IMR-90 (cell line): ENCODE measurements at regions not wholly inside any gene's neighbourhood (a gene's known extent, or its start where the extent isn't known, plus 50 kb on each side); places are given as distances from the start of the nearest gene placed in this dataset.

Experiments
- CEBPB ChIP-seq: IDR thresholded peaks from 2 replicates; pipeline ENCODE4 v1.6.1; 2012; ENCODE audit warnings: low read depth, low read length, improper control_type of control experiment
- CHD1 ChIP-seq: IDR thresholded peaks from 2 replicates; pipeline ENCODE4 v1.6.1; 2012; ENCODE audit warnings: low read depth, low read length, improper control_type of control experiment
- CTCF ChIP-seq: conservative IDR thresholded peaks from 2 replicates; pipeline ENCODE4 v1.5.1; 2012; ENCODE audit warnings: mild to moderate bottlenecking, low read depth, low read length, improper control_type of control experiment
- ELK1 ChIP-seq: fragments of 150-350 bp; IDR thresholded peaks from 2 replicates; pipeline ENCODE4 v1.6.1; 2016; ENCODE audit warnings: low read depth, mild to moderate bottlenecking, low read length, moderate library complexity, borderline replicate concordance
- FOS ChIP-seq: fragments of 150-350 bp; IDR thresholded peaks from 2 replicates; pipeline ENCODE4 v1.6.1; 2016; ENCODE audit warnings: low read depth, low read length
- MAZ ChIP-seq: IDR thresholded peaks from 2 replicates; pipeline ENCODE4 v1.6.1; 2012; ENCODE audit warnings: low read depth, mild to moderate bottlenecking, low read length, improper control_type of control experiment, moderate library complexity, borderline replicate concordance
- MXI1 ChIP-seq: IDR thresholded peaks from 2 replicates; pipeline ENCODE4 v1.6.1; 2012; ENCODE audit warnings: low read depth, mild to moderate bottlenecking, low read length, moderate library complexity, borderline replicate concordance
- NFE2L2 ChIP-seq: fragments of 150-350 bp; IDR thresholded peaks from 2 replicates; pipeline ENCODE4 v1.6.1; 2016; ENCODE audit warnings: low read depth, mild to moderate bottlenecking, low read length
- POLR2A ChIP-seq: IDR thresholded peaks from 2 replicates; pipeline ENCODE4 v1.6.1; 2012; ENCODE audit warnings: mild to moderate bottlenecking, low read depth, low read length
- RAD21 ChIP-seq: IDR thresholded peaks from 2 replicates; pipeline ENCODE4 v1.6.1; 2012; ENCODE audit warnings: low read length, improper control_type of control experiment
- RCOR1 ChIP-seq: IDR thresholded peaks from 2 replicates; pipeline ENCODE4 v1.6.1; 2012; ENCODE audit warnings: mild to moderate bottlenecking, low read length, improper control_type of control experiment; ENCODE audit not compliant: insufficient replicate concordance
- RFX5 ChIP-seq: IDR thresholded peaks from 2 replicates; pipeline ENCODE4 v1.8.0; 2012; ENCODE audit warnings: low read depth, mild to moderate bottlenecking, low read length, moderate library complexity
- SMC3 ChIP-seq: fragments of 150-350 bp; IDR thresholded peaks from 2 replicates; pipeline ENCODE4 v1.6.1; 2016; ENCODE audit warnings: low read depth, mild to moderate bottlenecking, antibody characterized with exemption, low read length, moderate library complexity
- USF2 ChIP-seq: fragments of 150-350 bp; IDR thresholded peaks from 2 replicates; pipeline ENCODE4 v1.6.1; 2017; ENCODE audit warnings: mild to moderate bottlenecking, antibody characterized with exemption, low read length, low read depth

GRCh38 chr4:18570370-18570769 is 548.8 kb upstream of the LCORL start:
- TF ChIP-seq POLR2A (no peak), CTCF (no peak), CEBPB (no peak), SMC3 (no peak), RFX5 (no peak), USF2 (no peak), RAD21 (no peak), ELK1 (no peak), MAZ (no peak), FOS (no peak), CHD1 (no peak), RCOR1 (no peak), MXI1 (no peak), NFE2L2 (no peak)
